OCI-M2 (cell line): ENCODE measurements at regions not wholly inside any gene's neighbourhood (a gene's known extent, or its start where the extent isn't known, plus 50 kb on each side); places are given as distances from the start of the nearest gene placed in this dataset.
"Not testable (repeated sequence)": the region's sequence is repeated elsewhere in the genome, so short reads cannot be mapped to it uniquely, and the experiment has no call there.

Experiments
- DNase-seq: peaks from one replicate; lab custom pipeline; 2025; ENCODE audit not compliant: unreplicated experiment; lab: John Stamatoyannopoulos, UW

GRCh38 chr12:68539615-68539952 lies 71.1 kb upstream of the RAP1B start:
- no peak for DNase-seq

- not testable (repeated sequence) for DNase-seq
Observed at GRCh38 chr12:68540768-68541167, 69.9 kb upstream of the RAP1B start.

- DNase-seq: not testable (repeated sequence)
Observed at GRCh38 chr12:68547318-68547717, 63.4 kb upstream of the RAP1B start.

- DNase-seq: not testable (repeated sequence)
Observed at GRCh38 chr12:68552605-68553195, 58.0 kb upstream of the RAP1B start.

- no peak for DNase-seq
Observed at GRCh38 chr12:68557011-68557730, 53.5 kb upstream of the RAP1B start.

- DNase-seq: no peak
Observed at GRCh38 chr12:68559246-68559645, 51.5 kb upstream of the RAP1B start.

DNA sequence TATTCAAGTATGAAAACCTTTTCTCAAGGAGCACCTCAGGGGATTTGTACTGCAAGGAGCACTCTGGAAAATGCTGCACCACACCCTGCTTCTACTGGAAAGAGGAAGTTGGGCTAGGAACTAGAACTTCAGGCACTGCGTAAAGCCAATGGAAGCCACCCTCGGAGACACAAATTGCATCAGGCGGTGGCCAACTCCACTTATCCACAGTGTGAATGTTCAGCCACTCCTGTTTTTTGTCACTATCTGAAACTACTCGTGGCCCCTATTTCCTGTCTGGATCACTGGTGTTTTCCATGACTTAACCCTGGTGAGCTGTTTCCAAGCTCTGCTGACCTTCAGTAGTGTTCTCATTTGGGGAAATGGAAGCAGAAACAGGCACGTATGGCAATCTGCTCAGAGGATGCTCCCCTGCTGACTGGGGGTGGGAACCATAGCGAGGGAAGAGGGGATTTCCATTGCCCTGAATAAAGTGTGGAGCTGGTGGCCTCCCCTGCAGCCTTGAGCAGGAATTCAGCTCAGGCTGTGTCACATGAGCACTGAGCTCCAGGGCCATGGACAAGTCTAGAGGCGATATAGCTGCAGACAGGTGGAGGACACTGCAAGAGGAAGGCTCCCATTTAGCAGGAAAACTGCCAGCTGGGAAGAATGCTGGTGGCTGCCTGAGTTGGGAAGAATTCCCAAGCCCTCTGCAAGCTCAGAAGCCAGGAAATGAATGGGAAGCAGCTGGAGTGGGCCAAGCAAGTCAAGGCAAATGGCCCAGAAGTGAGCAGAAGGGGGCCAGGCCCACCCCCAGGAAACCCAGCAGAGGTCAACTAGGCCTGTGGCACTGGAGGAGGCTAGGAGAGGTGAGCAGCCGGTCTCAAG lies 50.5 kb upstream of the RAP1B start:
- no peak for DNase-seq

- DNase-seq: no peak
Observed at GRCh38 chr12:68560851-68561422, 49.8 kb upstream of the RAP1B start.
